ENCODE measurements at regions not wholly inside any gene's neighbourhood (a gene's known extent, or its start where the extent isn't known, plus 50 kb on each side); places are given as distances from the start of the nearest gene placed in this dataset.
A peak's percentile ranks its signal among the peaks of the same experiment; 100 is the strongest.
"Not testable (repeated sequence)": the region's sequence is repeated elsewhere in the genome, so short reads cannot be mapped to it uniquely, and the experiment has no call there.

GRCh38 chr22:22369964-22370270, 125.3 kb downstream of the VPREB1 start:
- H3K27ac Mint-ChIP-seq = no peak overlapping the region
- ATAC-seq (replicated peaks) = no peak
- no peak overlapping the region for H3K4me3 Mint-ChIP-seq
- H3K4me1 Mint-ChIP-seq (ENCODE audit: low read depth in 2 of 2) = no peaks in the 10 kb centered on the region
- H3K9me3 Mint-ChIP-seq = no peaks in the 10 kb centered on the region
- peaks cover 43 to 70% of the 10 kb centered on the region in 2 donors for H3K27me3 Mint-ChIP-seq
- DNase-seq = no peak
- no peaks in the 10 kb centered on the region for H3K36me3 Mint-ChIP-seq (ENCODE audit: insufficient read depth)

DNA sequence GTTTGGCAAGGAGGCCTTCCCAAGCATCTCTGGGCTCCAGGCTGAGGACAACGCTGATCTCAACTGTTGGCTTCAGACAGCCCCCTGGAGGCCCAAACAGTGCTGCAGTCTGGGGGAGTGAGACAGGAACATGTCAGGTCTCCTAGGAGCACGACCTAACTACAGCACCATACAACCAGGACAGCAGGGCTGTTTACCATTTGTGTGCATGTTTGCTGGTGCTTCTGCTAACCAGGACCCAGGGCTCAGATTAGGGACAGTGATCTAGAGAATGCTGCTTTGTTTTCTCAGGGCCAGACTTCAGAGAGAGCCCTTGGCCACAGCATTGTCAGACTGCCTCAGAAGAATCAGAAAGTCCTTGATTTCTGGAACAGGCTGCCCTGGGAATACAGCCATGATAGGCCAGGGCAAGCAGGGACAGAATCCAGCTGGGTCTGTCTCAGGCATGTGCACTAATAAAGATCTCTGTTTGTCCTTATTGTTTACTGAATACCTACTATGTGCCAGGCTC, 126.5 kb downstream of the VPREB1 start:
- no peaks in the 10 kb centered on the region for H3K9me3 Mint-ChIP-seq
- H3K27me3 Mint-ChIP-seq = peaks cover 48 to 72% of the 10 kb centered on the region in 2 donors
- ATAC-seq (replicated peaks) (no peak), DNase-seq (no peak)
- no peak overlapping the region for H3K4me3 Mint-ChIP-seq
- H3K4me1 Mint-ChIP-seq (ENCODE audit: low read depth in 2 of 2) = no peaks in the 10 kb centered on the region
- no peaks in the 10 kb centered on the region for H3K36me3 Mint-ChIP-seq (ENCODE audit: insufficient read depth)
- H3K27ac Mint-ChIP-seq = no peak overlapping the region

- ATAC-seq (replicated peaks) (no peak), DNase-seq (no peak)
- H3K4me1 Mint-ChIP-seq (ENCODE audit: low read depth in 2 of 2) = no peaks in the 10 kb centered on the region
- H3K9me3 Mint-ChIP-seq = no peaks in the 10 kb centered on the region
- H3K4me3 Mint-ChIP-seq = no peak overlapping the region
- H3K27ac Mint-ChIP-seq = no peak overlapping the region
- no peaks in the 10 kb centered on the region for H3K36me3 Mint-ChIP-seq (ENCODE audit: insufficient read depth)
- H3K27me3 Mint-ChIP-seq = peaks cover 50 to 74% of the 10 kb centered on the region in 2 donors
Observed at GRCh38 chr22:22372086-22372485, 127.5 kb downstream of the VPREB1 start.

GRCh38 chr22:22374163-22374562, 129.6 kb downstream of the VPREB1 start:
- no peak overlapping the region for H3K4me3 Mint-ChIP-seq
- H3K9me3 Mint-ChIP-seq = no peaks in the 10 kb centered on the region
- no peak for DNase-seq
- H3K4me1 Mint-ChIP-seq (ENCODE audit: low read depth in 2 of 2) = no peaks in the 10 kb centered on the region
- no peak for ATAC-seq (replicated peaks)
- no peak overlapping the region for H3K27ac Mint-ChIP-seq
- H3K36me3 Mint-ChIP-seq (ENCODE audit: insufficient read depth) = no peaks in the 10 kb centered on the region
- peaks cover 63 to 90% of the 10 kb centered on the region in 2 donors for H3K27me3 Mint-ChIP-seq

- no peaks in the 10 kb centered on the region for H3K4me1 Mint-ChIP-seq (ENCODE audit: low read depth in 2 of 2)
Observed at GRCh38 chr22:22374579-22374978, 130.0 kb downstream of the VPREB1 start.

GRCh38 chr22:22375576-22376351, 131.2 kb downstream of the VPREB1 start:
- H3K4me3 Mint-ChIP-seq = no peak overlapping the region

More at GRCh38 chr22:22374579-22374978, 130.0 kb downstream of the VPREB1 start:
- DNase-seq (no peak), ATAC-seq (replicated peaks) (no peak)
- Mint-ChIP-seq H3K36me3 (ENCODE audit: insufficient read depth) (no peaks in the 10 kb centered on the region), H3K4me3 (no peak overlapping the region), H3K9me3 (no peaks in the 10 kb centered on the region), H3K27me3 (peaks cover 62 to 89% of the 10 kb centered on the region in 2 donors), H3K27ac (no peak overlapping the region)

DNA sequence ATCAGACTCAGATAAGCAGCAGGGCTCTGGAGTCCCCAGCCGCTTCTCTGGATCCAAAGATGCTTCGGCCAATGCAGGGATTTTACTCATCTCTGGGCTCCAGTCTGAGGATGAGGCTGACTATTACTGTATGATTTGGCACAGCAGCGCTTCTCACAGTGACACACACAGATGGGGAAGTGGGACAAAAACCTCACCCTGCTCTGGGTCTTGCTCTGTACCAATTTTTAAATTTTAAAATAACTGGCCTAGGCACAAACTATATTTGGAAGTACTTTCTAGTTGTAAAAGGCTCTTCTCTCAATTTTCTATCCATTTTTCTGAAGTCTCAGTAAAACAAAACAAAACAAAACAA, 131.7 kb downstream of the VPREB1 start:
- no peaks in the 10 kb centered on the region for H3K9me3 Mint-ChIP-seq
- H3K4me1 Mint-ChIP-seq (ENCODE audit: low read depth in 2 of 2) = no peaks in the 10 kb centered on the region
- peaks cover 2% of the 10 kb centered on the region for H3K36me3 Mint-ChIP-seq (ENCODE audit: insufficient read depth)
- no peak overlapping the region for H3K27ac Mint-ChIP-seq
- peaks cover 74 to 93% of the 10 kb centered on the region in 2 donors for H3K27me3 Mint-ChIP-seq
- no peak for DNase-seq
- H3K4me3 Mint-ChIP-seq = no peak overlapping the region
- no peak for ATAC-seq (replicated peaks)

More at GRCh38 chr22:22375576-22376351, 131.2 kb downstream of the VPREB1 start:
- Mint-ChIP-seq H3K9me3 (no peaks in the 10 kb centered on the region), H3K27me3 (peaks cover 69 to 93% of the 10 kb centered on the region in 2 donors), H3K36me3 (ENCODE audit: insufficient read depth) (peaks cover 2% of the 10 kb centered on the region), H3K27ac (no peak overlapping the region), H3K4me1 (ENCODE audit: low read depth in 2 of 2) (no peaks in the 10 kb centered on the region)
- ATAC-seq (replicated peaks) (no peak), DNase-seq (no peak)

- H3K27me3 Mint-ChIP-seq = peaks cover 80 to 93% of the 10 kb centered on the region in 2 donors
- H3K4me1 Mint-ChIP-seq (ENCODE audit: low read depth in 2 of 2); H3K4me3 Mint-ChIP-seq; DNase-seq; H3K27ac Mint-ChIP-seq; H3K9me3 Mint-ChIP-seq; H3K36me3 Mint-ChIP-seq (ENCODE audit: insufficient read depth); ATAC-seq (replicated peaks): not testable (repeated sequence)
Observed at GRCh38 chr22:22376884-22377283, 131.7 kb downstream of the ZNF280B start.

GRCh38 chr22:22377335-22377734, 131.2 kb downstream of the ZNF280B start:
- H3K4me3 Mint-ChIP-seq = no peak overlapping the region
- ATAC-seq (replicated peaks) = no peak
- H3K36me3 Mint-ChIP-seq (ENCODE audit: insufficient read depth) = peaks cover 2% of the 10 kb centered on the region
- no peaks in the 10 kb centered on the region for H3K9me3 Mint-ChIP-seq
- no peak overlapping the region for H3K27ac Mint-ChIP-seq
- DNase-seq = no peak
- peaks cover 81 to 93% of the 10 kb centered on the region in 2 donors for H3K27me3 Mint-ChIP-seq
- H3K4me1 Mint-ChIP-seq (ENCODE audit: low read depth in 2 of 2) = no peaks in the 10 kb centered on the region

GRCh38 chr22:22378446-22379415, 129.8 kb downstream of the ZNF280B start:
- H3K9me3 Mint-ChIP-seq = no peaks in the 10 kb centered on the region
- H3K27me3 Mint-ChIP-seq = peaks cover 87 to 96% of the 10 kb centered on the region in 2 donors
- no peak overlapping the region for H3K4me3 Mint-ChIP-seq
- H3K27ac Mint-ChIP-seq = no peak overlapping the region
- DNase-seq (no peak), ATAC-seq (replicated peaks) (no peak)
- H3K36me3 Mint-ChIP-seq (ENCODE audit: insufficient read depth) = peaks cover 2% of the 10 kb centered on the region
- H3K4me1 Mint-ChIP-seq (ENCODE audit: low read depth in 2 of 2) = no peaks in the 10 kb centered on the region

- Mint-ChIP-seq H3K36me3 (ENCODE audit: insufficient read depth) (peaks cover 2% of the 10 kb centered on the region), H3K9me3 (no peaks in the 10 kb centered on the region), H3K4me3 (no peak overlapping the region), H3K27me3 (peaks cover 90 to 96% of the 10 kb centered on the region in 2 donors), H3K27ac (no peak overlapping the region), H3K4me1 (ENCODE audit: low read depth in 2 of 2) (no peaks in the 10 kb centered on the region)
- ATAC-seq (replicated peaks) (peak; percentile 12), DNase-seq (no peak)
Observed at GRCh38 chr22:22380098-22381030, 128.2 kb downstream of the ZNF280B start.

DNA sequence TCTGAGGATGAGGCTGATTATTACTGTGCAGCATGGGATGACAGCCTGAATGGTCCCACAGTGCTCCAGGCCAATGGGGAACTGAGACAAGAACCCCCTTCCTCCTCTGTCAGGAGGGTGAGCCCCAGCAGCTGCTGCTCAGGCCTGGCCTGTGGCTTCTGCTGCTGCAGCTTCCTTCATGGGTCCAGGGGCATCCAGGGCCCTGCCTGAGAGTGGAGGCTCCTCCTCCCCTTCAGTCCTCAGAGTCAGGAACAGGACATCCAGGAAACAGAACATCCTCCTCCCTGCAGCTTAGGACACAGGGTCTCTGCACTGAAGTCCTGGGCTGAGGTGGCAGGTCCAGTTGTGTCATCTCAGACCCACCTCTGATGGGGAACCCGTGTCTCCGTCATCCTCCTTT, 127.2 kb downstream of the ZNF280B start:
- not testable (repeated sequence) for H3K36me3 Mint-ChIP-seq (ENCODE audit: insufficient read depth); ATAC-seq (replicated peaks); DNase-seq; H3K9me3 Mint-ChIP-seq; H3K4me1 Mint-ChIP-seq (ENCODE audit: low read depth in 2 of 2); H3K4me3 Mint-ChIP-seq; H3K27ac Mint-ChIP-seq
- H3K27me3 Mint-ChIP-seq = peaks cover 90 to 96% of the 10 kb centered on the region in 2 donors

GRCh38 chr22:22384267-22384666, 124.3 kb downstream of the ZNF280B start:
- Mint-ChIP-seq H3K4me1 (ENCODE audit: low read depth in 2 of 2) (no peaks in the 10 kb centered on the region), H3K4me3 (no peak overlapping the region), H3K36me3 (ENCODE audit: insufficient read depth) (peaks cover 2% of the 10 kb centered on the region), H3K9me3 (no peaks in the 10 kb centered on the region), H3K27ac (no peak overlapping the region), H3K27me3 (peaks cover 89 to 96% of the 10 kb centered on the region in 2 donors)
- no peak for ATAC-seq (replicated peaks)
- DNase-seq = no peak

Data from effector memory CD8-positive, alpha-beta T cell (primary cell).